Kidney tubule cell (primary cell): ENCODE measurements at regions not wholly inside any gene's neighbourhood (a gene's known extent, or its start where the extent isn't known, plus 50 kb on each side); places are given as distances from the start of the nearest gene placed in this dataset.

Experiments
- DNase-seq: peaks from one replicate; pipeline ENCODE4 v3.0.0-alpha.2; 2018; ENCODE audit warnings: low spot score

- DNase-seq = peak; percentile 71
Measured at GRCh38 chr14:51473808-51474565, 177.7 kb upstream of the FRMD6 start.

- no peak for DNase-seq
Measured at GRCh38 chr14:51474854-51475253, 176.9 kb upstream of the FRMD6 start.

GRCh38 chr14:51478175-51478621 lies 173.5 kb upstream of the FRMD6 start:
- DNase-seq = no peak

GRCh38 chr14:51479584-51480325 lies 172.0 kb upstream of the FRMD6 start:
- peak; percentile 74 for DNase-seq

- DNase-seq = no peak
Measured at GRCh38 chr14:51481643-51482042, 170.1 kb upstream of the FRMD6 start.

GRCh38 chr14:51482102-51482501 lies 169.6 kb upstream of the FRMD6 start:
- DNase-seq = no peak

- no peak for DNase-seq
Measured at GRCh38 chr14:51484485-51484884, 167.2 kb upstream of the FRMD6 start.

GRCh38 chr14:51485733-51486132 lies 166.0 kb upstream of the FRMD6 start:
- no peak for DNase-seq

- no peak for DNase-seq
Measured at GRCh38 chr14:51487848-51488247, 163.9 kb upstream of the FRMD6 start.

- no peak for DNase-seq
Measured at GRCh38 chr14:51488569-51489220, 163.0 kb upstream of the FRMD6 start.

GRCh38 chr14:51490205-51490604 lies 161.5 kb upstream of the FRMD6 start:
- peak; percentile 58 for DNase-seq

- no peak for DNase-seq
Measured at GRCh38 chr14:51491036-51491545, 160.6 kb upstream of the FRMD6 start.

GRCh38 chr14:51491776-51492175 lies 159.9 kb upstream of the FRMD6 start:
- DNase-seq = no peak

- DNase-seq = no peak
Measured at GRCh38 chr14:51495319-51495718, 156.4 kb upstream of the FRMD6 start.

GRCh38 chr14:51498411-51499227 lies 153.1 kb upstream of the FRMD6 start:
- DNase-seq = no peak

- DNase-seq = no peak
Measured at GRCh38 chr14:51500776-51501175, 150.9 kb upstream of the FRMD6 start.

GRCh38 chr14:51501746-51502145 lies 150.0 kb upstream of the FRMD6 start:
- no peak for DNase-seq

GRCh38 chr14:51504669-51505068 lies 147.0 kb upstream of the FRMD6 start:
- DNase-seq = no peak

- no peak for DNase-seq
Measured at GRCh38 chr14:51507511-51507905, 144.2 kb upstream of the FRMD6 start.

- DNase-seq = no peak
Measured at GRCh38 chr14:51507906-51508511, 143.7 kb upstream of the FRMD6 start.

GRCh38 chr14:51511265-51511664 lies 140.4 kb upstream of the FRMD6 start:
- DNase-seq = no peak
